Cerebellar nuclear complex (tissue), 1 donor: ENCODE measurements at regions not wholly inside any gene's neighbourhood (a gene's known extent, or its start where the extent isn't known, plus 50 kb on each side); places are given as distances from the start of the nearest gene placed in this dataset.
"Not testable (repeated sequence)": the region's sequence is repeated elsewhere in the genome, so short reads cannot be mapped to it uniquely, and the experiment has no call there.

Experiments
- DNase-seq, 2 experiments: peaks; one replicate each; lab custom pipeline; 2025; lab: John Stamatoyannopoulos, UW

DNA sequence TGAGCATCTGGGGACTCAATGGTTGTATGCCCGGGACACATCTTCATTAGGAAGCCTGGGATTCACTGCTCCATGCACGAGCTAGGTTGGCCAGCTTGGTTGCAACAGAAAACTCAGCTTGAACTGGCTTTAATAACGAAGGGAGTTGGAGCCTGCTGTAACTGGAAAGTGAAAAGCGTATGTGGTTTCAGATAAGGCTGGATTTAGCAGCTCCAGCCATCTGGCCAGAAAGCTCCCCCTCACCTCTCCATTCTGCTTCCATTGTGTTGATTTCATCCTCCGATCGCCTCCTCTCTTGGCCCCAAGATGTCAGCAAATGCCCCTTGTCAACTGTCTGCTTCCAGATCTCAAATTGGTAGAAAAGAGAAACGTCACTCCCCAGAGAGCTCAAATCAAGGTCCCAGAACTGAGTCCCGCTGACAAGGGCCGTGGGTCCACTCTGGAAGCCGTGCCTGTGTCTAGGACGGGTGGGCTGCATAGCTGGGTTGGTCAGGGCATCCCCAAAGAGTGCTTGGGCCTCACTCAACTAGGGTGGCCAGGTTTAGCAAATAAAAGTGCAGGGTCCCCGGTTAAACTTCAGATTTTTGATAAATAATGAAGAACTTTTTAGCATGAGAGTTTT lies 117.0 kb upstream of the PMEPA1 start:
- no peak for DNase-seq

DNA sequence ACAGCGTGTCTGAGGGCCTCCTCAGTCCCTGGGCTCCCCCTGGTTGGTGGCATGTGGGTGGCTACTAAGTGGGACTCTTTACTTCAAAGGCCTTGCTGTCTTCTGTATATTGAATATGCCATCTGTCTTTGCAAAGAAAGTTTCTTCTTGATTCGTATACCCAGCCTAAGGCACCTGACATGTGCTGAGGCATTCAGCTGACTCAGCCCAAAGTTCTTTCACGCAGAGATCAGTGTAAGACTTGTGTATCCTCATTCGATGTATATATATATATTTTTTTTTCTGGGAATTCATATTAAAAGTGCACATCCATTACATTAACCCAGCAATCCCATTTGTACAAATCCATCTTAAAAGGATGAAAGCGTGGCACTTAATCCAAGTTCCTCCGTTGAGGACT lies 115.1 kb upstream of the PMEPA1 start:
- DNase-seq: no peak

- no peak for DNase-seq
Measured at GRCh38 chr20:57821935-57822334, 112.1 kb upstream of the PMEPA1 start.

GRCh38 chr20:57819691-57820380 lies 110.0 kb upstream of the PMEPA1 start:
- no peak for DNase-seq

- DNase-seq: no peak
Measured at GRCh38 chr20:57819291-57819690, 109.5 kb upstream of the PMEPA1 start.

- no peak for DNase-seq
Measured at GRCh38 chr20:57818418-57819181, 108.8 kb upstream of the PMEPA1 start.

- DNase-seq: no peak
Measured at GRCh38 chr20:57815405-57815804, 105.6 kb upstream of the PMEPA1 start.

DNA sequence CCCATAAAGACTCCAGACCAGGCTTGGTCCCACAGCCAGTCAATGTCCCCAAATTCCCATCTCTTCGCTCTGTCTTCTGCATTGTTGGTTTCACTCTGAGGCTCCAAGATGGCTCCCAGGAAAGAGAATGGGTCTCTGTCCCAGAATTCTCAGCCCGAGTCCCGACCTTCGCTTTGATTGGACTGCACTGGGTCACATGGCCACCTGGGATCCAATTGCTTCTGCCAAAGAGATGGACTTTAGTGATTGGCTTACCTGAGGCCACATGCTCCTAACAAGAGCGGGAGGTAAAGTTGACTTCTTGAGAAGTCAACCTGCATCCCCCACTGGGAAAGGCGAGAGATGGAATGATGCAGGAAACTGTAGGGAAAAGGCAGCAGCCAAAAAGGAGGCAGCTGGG lies 104.7 kb upstream of the PMEPA1 start:
- DNase-seq: no peak

DNA sequence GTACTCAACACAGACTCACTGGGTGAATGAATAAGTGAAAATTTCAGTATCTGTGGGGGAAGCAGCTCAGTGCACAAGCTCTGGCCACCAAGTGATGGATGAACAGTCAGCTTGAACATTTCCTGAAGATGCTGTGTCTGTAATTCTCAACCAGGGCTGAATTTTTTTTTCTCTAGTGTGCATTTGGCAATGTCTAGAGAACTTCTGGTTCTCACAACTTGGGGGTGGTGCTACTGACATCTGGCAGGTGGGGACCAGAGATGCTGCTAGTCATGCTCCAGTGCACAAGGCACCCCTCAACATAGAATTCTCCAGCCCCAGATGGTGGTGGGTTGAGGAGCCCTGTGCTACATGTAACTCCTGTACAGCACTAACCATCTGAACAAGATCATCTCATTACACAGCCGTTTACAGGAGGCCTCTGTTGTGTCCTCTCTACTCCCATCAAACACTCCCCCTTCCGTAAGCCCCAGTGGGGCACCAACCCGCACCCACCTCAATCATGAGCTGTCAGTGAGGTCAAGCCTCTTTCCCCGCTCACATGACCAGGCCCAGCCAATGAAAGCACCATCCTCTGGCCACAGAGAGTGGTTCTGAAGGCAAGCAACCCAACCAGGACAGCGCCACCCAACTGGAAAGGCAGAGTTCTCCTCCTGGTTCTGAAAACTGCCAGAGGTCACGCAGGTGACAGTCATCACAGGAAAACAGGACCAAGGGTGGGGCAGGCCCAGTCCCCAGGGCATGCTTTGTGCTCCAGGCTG lies 103.9 kb upstream of the PMEPA1 start:
- DNase-seq: no peak

DNA sequence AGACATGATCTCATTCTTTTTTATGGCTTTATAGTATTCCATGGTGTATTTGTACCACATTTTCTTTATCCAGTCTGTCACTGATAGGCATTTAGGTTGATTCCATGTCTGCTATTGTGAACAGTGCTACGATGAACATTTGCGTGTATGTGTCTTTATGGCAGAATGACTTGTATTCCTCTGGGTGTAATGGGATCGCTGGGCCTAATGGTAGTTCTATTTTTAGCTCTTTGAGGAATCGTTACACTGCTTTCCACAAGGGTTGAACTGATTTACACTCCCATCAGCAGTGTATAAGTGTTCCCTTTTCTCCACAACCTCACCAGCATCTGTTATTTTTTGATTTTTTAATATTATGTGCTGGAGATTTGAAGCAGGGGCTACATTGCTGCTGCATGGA lies 102.8 kb upstream of the PMEPA1 start:
- not testable (repeated sequence) for DNase-seq

GRCh38 chr20:57811374-57812020 lies 101.7 kb upstream of the PMEPA1 start:
- no peak for DNase-seq

GRCh38 chr20:57810511-57811373 lies 100.9 kb upstream of the PMEPA1 start:
- no peak for DNase-seq

DNA sequence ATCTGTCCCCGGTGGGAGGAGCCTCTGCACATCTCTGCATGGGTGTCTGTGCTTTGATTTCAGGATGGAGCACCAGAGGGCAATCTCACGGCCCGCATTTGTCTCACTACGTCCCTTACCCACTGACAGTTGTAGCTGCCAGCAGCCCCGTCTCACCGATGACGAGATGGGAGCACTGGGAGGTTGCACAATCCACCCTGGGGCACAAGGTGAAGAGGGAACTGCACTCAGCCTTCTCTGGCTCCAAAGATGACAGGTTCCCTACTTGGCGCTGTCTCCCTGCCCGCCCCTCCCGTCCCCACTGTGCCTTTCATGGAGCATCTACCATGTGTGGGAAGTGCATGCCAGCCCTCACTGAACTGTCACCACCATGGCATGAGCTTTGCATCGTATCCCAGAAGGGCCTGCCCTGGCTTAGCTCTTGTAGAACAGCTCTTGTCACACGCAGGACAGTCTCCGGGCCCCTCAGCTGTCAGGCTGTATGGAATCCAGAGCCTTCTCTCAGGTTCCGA lies 99.9 kb upstream of the PMEPA1 start:
- DNase-seq: no peak

- DNase-seq: no peak
Measured at GRCh38 chr20:57809149-57809548, 99.3 kb upstream of the PMEPA1 start.

DNA sequence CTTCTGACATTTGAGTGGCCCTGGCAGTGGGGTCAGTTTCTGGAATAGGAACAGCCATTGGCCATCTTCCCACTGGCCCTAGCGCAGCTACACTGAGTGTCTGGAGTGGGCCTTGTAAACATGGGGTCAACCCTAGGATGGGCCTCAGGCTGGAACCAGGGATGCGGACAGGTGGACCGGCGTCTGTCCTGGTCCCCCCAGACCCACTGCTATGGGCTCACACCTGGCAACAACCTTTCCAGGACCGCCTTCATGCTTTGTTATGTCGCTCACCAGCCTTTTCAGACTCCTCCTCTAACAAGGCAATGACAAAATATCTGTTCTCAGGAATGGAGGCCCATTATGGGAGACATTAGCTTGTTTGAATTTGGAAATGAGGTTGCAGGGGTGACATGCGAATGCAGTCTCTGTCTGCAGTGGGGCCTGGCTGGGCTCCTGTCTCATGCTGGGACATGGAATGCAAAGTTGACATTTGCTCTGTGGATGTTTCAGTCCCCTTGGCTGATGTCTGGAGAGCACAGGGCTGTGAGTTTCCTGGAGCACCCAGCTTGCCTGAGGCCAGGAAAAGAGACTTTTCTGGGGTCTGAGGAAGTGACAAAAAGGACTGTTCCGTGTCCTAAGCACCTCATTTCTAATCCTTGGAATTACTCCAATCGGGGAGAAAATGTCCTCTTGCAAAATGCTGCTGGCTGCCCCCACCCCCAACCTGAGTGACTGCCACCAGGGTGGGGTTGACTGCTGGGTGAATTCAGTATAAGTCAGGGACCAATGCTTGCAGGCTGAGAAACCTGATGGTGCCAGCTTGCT lies 98.7 kb upstream of the PMEPA1 start:
- DNase-seq: no peak

DNA sequence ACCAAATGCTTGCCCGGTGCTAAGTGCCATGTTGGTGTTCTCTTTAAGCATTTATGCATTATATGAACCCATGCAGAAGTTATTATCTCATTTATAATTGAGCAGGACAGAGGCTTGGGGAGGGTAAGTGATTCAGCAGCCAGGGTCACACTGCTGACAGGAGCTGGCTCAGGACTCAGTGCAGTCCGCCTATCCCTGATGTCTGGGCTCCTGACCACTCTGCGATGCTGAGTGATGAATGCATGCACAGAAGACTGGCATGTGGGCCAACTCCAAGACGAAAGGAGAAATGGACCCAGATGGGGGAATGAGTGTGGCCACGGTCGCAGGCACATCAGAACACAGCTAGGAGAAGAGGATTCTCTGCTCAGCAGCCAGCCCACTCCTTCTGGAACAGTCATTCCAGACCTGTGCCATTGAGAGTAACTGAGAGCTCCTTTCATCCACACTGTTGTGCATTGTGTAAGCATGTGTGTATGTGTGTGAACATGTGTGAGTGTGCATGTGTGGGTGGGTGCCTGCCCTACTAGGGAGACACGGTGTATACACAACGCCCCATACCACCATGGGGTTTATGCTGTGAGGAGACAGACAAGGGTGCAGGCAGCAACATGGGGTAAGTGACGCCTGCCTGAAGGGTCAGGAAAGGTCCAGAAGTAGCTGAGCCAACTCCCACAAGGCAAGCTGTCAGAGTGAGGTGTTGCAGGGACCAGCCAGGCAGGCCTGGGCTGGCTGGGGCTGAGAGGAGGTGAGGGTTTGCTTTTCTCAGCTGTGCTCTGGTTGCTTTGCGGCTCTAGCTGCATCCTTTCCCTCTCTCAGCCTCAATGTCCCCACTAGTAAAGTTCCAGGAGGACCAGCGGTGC lies 97.8 kb upstream of the PMEPA1 start:
- DNase-seq: no peak

GRCh38 chr20:57806975-57807374 lies 97.2 kb upstream of the PMEPA1 start:
- no peak for DNase-seq

- DNase-seq: no peak
Measured at GRCh38 chr20:57806476-57806875, 96.7 kb upstream of the PMEPA1 start.

DNA sequence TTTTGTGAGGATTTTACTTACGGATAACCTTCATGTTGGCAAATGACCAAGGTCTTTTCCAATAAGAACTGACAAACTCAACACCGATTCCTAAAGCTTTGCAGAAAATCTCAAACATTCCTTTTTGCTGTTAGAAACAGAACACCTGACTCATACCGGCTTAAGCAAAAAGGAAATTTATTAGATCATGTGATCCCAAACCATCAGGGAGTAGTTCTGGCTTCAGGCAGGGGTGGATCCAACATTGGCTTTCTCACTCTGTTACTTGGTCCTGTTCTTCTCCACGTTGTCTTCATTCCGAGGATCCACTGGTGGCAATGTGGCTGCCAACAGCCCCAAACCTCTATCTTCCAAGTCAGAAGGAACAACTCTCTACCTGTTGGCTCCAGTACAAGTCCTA lies 95.9 kb upstream of the PMEPA1 start:
- no peak for DNase-seq
